H1 (cell line): ENCODE measurements at regions not wholly inside any gene's neighbourhood (a gene's known extent, or its start where the extent isn't known, plus 50 kb on each side); places are given as distances from the start of the nearest gene placed in this dataset.

Experiments used
- CTCF ChIA-PET: fragments of 300-600 bp; sonication (Branson Sonifier 250); formaldehyde crosslinking; loops from one replicate; lab custom pipeline; 2021; ENCODE audit not compliant: partially characterized antibody; lab: Charles Lee
- POLR2A ChIA-PET: fragments of 300-600 bp; sonication (Branson Sonifier 250); formaldehyde crosslinking; loops from one replicate; lab custom pipeline; 2021; ENCODE audit warnings: inconsistent platforms; ENCODE audit not compliant: partially characterized antibody; lab: Charles Lee
- DNase-seq, 2 experiments: peaks; one replicate each; pipeline versions ENCODE4 v3.0.0 to v3.0.0-alpha.2; 2010 to 2022; ENCODE audit warnings: low spot score in 2 of 2, low read depth in 1 of 2, mixed read lengths in 1 of 2
- FAIRE-seq: peaks from 2 replicates; lab custom pipeline; 2011; peaks lifted over from hg19 to GRCh38; lab: Jason Lieb, UNC
- H2AFZ ChIP-seq: 2 replicates; pipeline ENCODE4 v1.8.1; 2012; ENCODE audit warnings: low read length, inconsistent platforms
- H2AK5ac ChIP-seq: 2 replicates; pipeline ENCODE4 v1.6.1; 2013; ENCODE audit warnings: low read depth, low read length
- H2BK120ac ChIP-seq: replicated peaks from 2 replicates; pipeline ENCODE3; 2013; ENCODE audit warnings: low read depth, low read length, inconsistent platforms
- H2BK12ac ChIP-seq: 2 replicates; pipeline ENCODE4 v1.6.1; 2013; ENCODE audit warnings: low read depth, low read length
- H2BK15ac ChIP-seq: 2 replicates; pipeline ENCODE4 v1.6.1; 2013; ENCODE audit warnings: low read length
- H2BK20ac ChIP-seq: 2 replicates; pipeline ENCODE4 v1.6.1; 2013; ENCODE audit warnings: low read length
- H2BK5ac ChIP-seq: 2 replicates; pipeline ENCODE4 v1.6.1; 2013; ENCODE audit warnings: low read depth, low read length
- H3K14ac ChIP-seq: 2 replicates; pipeline ENCODE4 v1.6.1; 2013; ENCODE audit warnings: inconsistent platforms; ENCODE audit not compliant: insufficient read length
- H3K18ac ChIP-seq: 2 replicates; pipeline ENCODE4 v1.6.1; 2013; ENCODE audit warnings: low read length; ENCODE audit errors: extremely low read depth
- H3K23ac ChIP-seq: 2 replicates; pipeline ENCODE4 v1.6.1; 2013; ENCODE audit warnings: inconsistent platforms; ENCODE audit not compliant: insufficient read length
- H3K23me2 ChIP-seq: 2 replicates; pipeline ENCODE4 v1.6.1; 2013; ENCODE audit warnings: low read depth, low read length
- H3K27ac ChIP-seq: 2 replicates; pipeline ENCODE4 v1.6.1; 2011; ENCODE audit warnings: low read depth, low read length, inconsistent platforms
- H3K27me3 ChIP-seq, 4 experiments: replicated peaks in 1 of 4; 1 replicate in 1 of 4; 2 replicates in 3 of 4; pipeline versions ENCODE4 v1.6.1 to v1.8.1; 2011 to 2013; ENCODE audit warnings: low read length in 3 of 4, mild to moderate bottlenecking in 3 of 4, inconsistent platforms in 2 of 4, mixed read lengths in 2 of 4, moderate library complexity in 1 of 4; ENCODE audit not compliant: control insufficient read depth in 3 of 4, insufficient read depth in 3 of 4; ENCODE audit errors: extremely low read depth in 1 of 4
- H3K36me3 ChIP-seq, 4 experiments: 2 replicates each; pipeline versions ENCODE4 v1.6.1 to v1.8.1; 2011 to 2013; ENCODE audit warnings: mild to moderate bottlenecking in 4 of 4, low read length in 3 of 4, moderate library complexity in 2 of 4, control low read depth in 1 of 4, inconsistent platforms in 1 of 4; ENCODE audit not compliant: insufficient read depth in 4 of 4, control insufficient read depth in 2 of 4
- H3K4ac ChIP-seq: replicated peaks from 2 replicates; pipeline ENCODE3; 2013; ENCODE audit warnings: low read length, low read depth, mixed read lengths, inconsistent platforms; ENCODE audit not compliant: insufficient read length
- H3K4me1 ChIP-seq, 4 experiments: replicated peaks in 1 of 4; 1 replicate in 1 of 4; 2 replicates in 3 of 4; pipeline versions ENCODE4 v1.6.1 to v1.8.1; 2011 to 2013; ENCODE audit warnings: low read length in 3 of 4, inconsistent platforms in 2 of 4, mixed read lengths in 1 of 4; ENCODE audit not compliant: insufficient read depth in 4 of 4, control insufficient read depth in 3 of 4
- H3K4me2 ChIP-seq, 2 experiments: 2 replicates each; pipeline versions ENCODE4 v1.6.1 to v1.8.1; 2011 to 2013; ENCODE audit warnings: low read depth in 2 of 2, low read length in 2 of 2, control low read depth in 1 of 2, inconsistent platforms in 1 of 2, mild to moderate bottlenecking in 1 of 2; ENCODE audit not compliant: insufficient read depth in 1 of 2
- H3K4me3 ChIP-seq, 4 experiments: fragments of 200-600, 300-600 bp in 1 of 4; sonication (generic), shearing (Covaris generic), sonication (Bioruptor Twin) in 1 of 4; 2 replicates each; pipeline versions ENCODE4 v1.5.1 to v1.8.1; 2011 to 2016; ENCODE audit warnings: low read length in 4 of 4, low read depth in 3 of 4, control low read depth in 2 of 4, inconsistent platforms in 2 of 4, mild to moderate bottlenecking in 2 of 4, mixed read lengths in 1 of 4, moderate library complexity in 1 of 4; ENCODE audit not compliant: insufficient read depth in 2 of 4; ENCODE audit errors: extremely low read depth in 1 of 4
- H3K56ac ChIP-seq: replicated peaks from 2 replicates; pipeline ENCODE3; 2013; ENCODE audit warnings: low read depth, mild to moderate bottlenecking, mixed read lengths, low read length, inconsistent platforms; ENCODE audit not compliant: insufficient read length
- H3K79me1 ChIP-seq: 2 replicates; pipeline ENCODE4 v1.6.1; 2013; ENCODE audit warnings: low read depth, low read length, control low read depth
- H3K79me2 ChIP-seq, 2 experiments: 2 replicates each; pipeline versions ENCODE4 v1.6.1 to v1.8.1; 2012 to 2013; ENCODE audit warnings: low read length in 2 of 2, mild to moderate bottlenecking in 2 of 2, inconsistent platforms in 1 of 2; ENCODE audit not compliant: insufficient read depth in 2 of 2, control insufficient read depth in 1 of 2
- H3K9ac ChIP-seq, 4 experiments: replicated peaks in 1 of 4; 1 replicate in 1 of 4; 2 replicates in 3 of 4; pipeline versions ENCODE4 v1.6.1 to v1.8.1; 2011 to 2013; ENCODE audit warnings: low read depth in 3 of 4, low read length in 3 of 4, control low read depth in 2 of 4, mild to moderate bottlenecking in 2 of 4, moderate library complexity in 2 of 4, inconsistent platforms in 1 of 4; ENCODE audit errors: extremely low read depth in 1 of 4
- H3K9me3 ChIP-seq, 2 experiments: 2 replicates each; pipeline versions ENCODE4 v1.6.1 to v1.8.1; 2012 to 2013; ENCODE audit warnings: mild to moderate bottlenecking in 2 of 2, moderate library complexity in 2 of 2, control low read depth in 1 of 2, inconsistent platforms in 1 of 2, low read depth in 1 of 2, low read length in 1 of 2, mixed read lengths in 1 of 2; ENCODE audit not compliant: insufficient read depth in 2 of 2
- H4K20me1 ChIP-seq, 2 experiments: replicated peaks in 1 of 2; 2 replicates each; pipeline versions ENCODE3 to v1.8.1; 2011 to 2013; ENCODE audit warnings: inconsistent platforms in 2 of 2, low read length in 2 of 2, mild to moderate bottlenecking in 1 of 2; ENCODE audit not compliant: insufficient read depth in 2 of 2, control insufficient read depth in 1 of 2
- H4K5ac ChIP-seq: 2 replicates; pipeline ENCODE4 v1.6.1; 2013; ENCODE audit warnings: low read length, low read depth, mixed read lengths, inconsistent platforms; ENCODE audit not compliant: insufficient read length
- H4K8ac ChIP-seq: 2 replicates; pipeline ENCODE4 v1.8.0; 2013; ENCODE audit warnings: mild to moderate bottlenecking, moderate library complexity, low read length, inconsistent platforms; ENCODE audit not compliant: insufficient read depth; ENCODE audit errors: extremely low read depth
- H4K91ac ChIP-seq: replicated peaks from 2 replicates; pipeline ENCODE3; 2013; ENCODE audit warnings: low read length, mixed read lengths, inconsistent platforms; ENCODE audit not compliant: insufficient read length
- RAD21 ChIP-seq, 2 experiments: IDR thresholded peaks in 1 of 2; conservative IDR thresholded peaks in 1 of 2; 2 replicates each; pipeline ENCODE4 v1.6.1; 2011; ENCODE audit warnings: low read depth in 2 of 2, low read length in 2 of 2, improper control_type of control experiment in 1 of 2, inconsistent platforms in 1 of 2, mild to moderate bottlenecking in 1 of 2, moderate library complexity in 1 of 2
- WGBS, 2 experiments: shearing (Covaris generic) in 1 of 2; methylation state at CpG; one replicate each; pipeline versions ENCODE4 v1.1.6 to v1.1.7; 2013 to 2015; ENCODE audit warnings: low lambda C conversion rate in 2 of 2, mixed read lengths in 2 of 2, inconsistent platforms in 1 of 2, low coverage in 1 of 2, missing lambda C conversion rate in 1 of 2; ENCODE audit not compliant: insufficient replicate concordance in 2 of 2, insufficient coverage in 1 of 2, insufficient read length in 1 of 2; ENCODE audit errors: extremely low coverage in 1 of 2, missing lambda C conversion rate in 1 of 2; 5-methylcytosine and 5-hydroxymethylcytosine counted together

- Histone ChIP-seq H3K18ac (no peak overlapping the region), H2BK12ac (no peak overlapping the region), H3K4me3 (no peak overlapping the region), H2AK5ac (no peak overlapping the region), H2BK15ac (no peak overlapping the region), H3K36me3 (no peaks in the 10 kb centered on the region), H3K79me1 (no peaks in the 10 kb centered on the region), H2AFZ (no peak overlapping the region), H4K8ac (no peak overlapping the region), H4K5ac (no peak overlapping the region), H3K9ac (no peak overlapping the region), H4K20me1 (no peaks in the 10 kb centered on the region), H3K4me1 (no peaks in the 10 kb centered on the region), H2BK5ac (no peak overlapping the region), H2BK120ac (no peak overlapping the region), H3K23me2 (no peaks in the 10 kb centered on the region), H3K27ac (no peak overlapping the region), H3K56ac (no peak overlapping the region), H3K79me2 (no peaks in the 10 kb centered on the region), H3K14ac (no peak overlapping the region), H4K91ac (no peak overlapping the region), H3K4ac (no peak overlapping the region), H2BK20ac (no peak overlapping the region), H3K4me2 (no peak overlapping the region), H3K23ac (no peak overlapping the region), H3K27me3 (peaks cover 0 to 10% (median 0%) of the 10 kb centered on the region in 4 experiments; a peak in 3 of 7 replicates), H3K9me3 (no peaks in the 10 kb centered on the region)
- POLR2A ChIA-PET: no interaction called here
- CTCF ChIA-PET: interaction anchor here (1.0 kb wide), 1 partner anchor 286 kb away, joined by 4 read pairs; no protein-coding TSS in a partner anchor
- no peak for FAIRE-seq
- no peak for DNase-seq
- 85% methylated on average over 4 of the region's 4 CpGs; no CpG with 5 or more reads in 1 of the 2 experiments for WGBS, 2 experiments
- TF ChIP-seq RAD21 (IDR thresholded peaks at IDR 0.05 in 1 of 2, conservative IDR thresholded peaks at IDR 0.05 in 1 of 2; ENCODE audit: low read depth in 2 of 2, low read length in 2 of 2): no peak
Measured at GRCh38 chr3:10746001-10746400, 70.0 kb upstream of the SLC6A11 start.
